ENCODE measurements at regions not wholly inside any gene's neighbourhood (a gene's known extent, or its start where the extent isn't known, plus 50 kb on each side); places are given as distances from the start of the nearest gene placed in this dataset.
A peak's percentile ranks its signal among the peaks of the same experiment; 100 is the strongest.
"Not testable (repeated sequence)": the region's sequence is repeated elsewhere in the genome, so short reads cannot be mapped to it uniquely, and the experiment has no call there.

DNA sequence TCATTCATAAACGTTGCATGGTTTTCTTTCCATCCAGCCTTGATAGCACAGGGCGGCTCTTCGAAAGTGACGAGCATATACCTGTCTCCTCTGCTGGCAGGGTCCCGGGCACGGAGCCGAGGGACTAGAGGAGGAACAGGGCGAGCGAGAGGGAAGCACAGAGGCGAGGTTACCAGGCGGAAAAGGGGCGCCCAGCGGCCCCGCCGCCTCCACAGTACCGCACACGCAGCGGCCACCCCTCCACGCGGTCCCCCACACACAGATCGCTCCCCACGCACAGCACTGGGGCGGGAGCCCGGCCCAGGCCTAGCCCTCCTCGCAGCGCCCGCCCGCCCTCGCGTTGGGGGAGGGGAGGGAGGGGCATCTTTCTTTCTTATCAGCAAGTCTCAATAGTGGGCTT lies 296.6 kb upstream of the DAB2 start:
- no peak for DNase-seq

DNA sequence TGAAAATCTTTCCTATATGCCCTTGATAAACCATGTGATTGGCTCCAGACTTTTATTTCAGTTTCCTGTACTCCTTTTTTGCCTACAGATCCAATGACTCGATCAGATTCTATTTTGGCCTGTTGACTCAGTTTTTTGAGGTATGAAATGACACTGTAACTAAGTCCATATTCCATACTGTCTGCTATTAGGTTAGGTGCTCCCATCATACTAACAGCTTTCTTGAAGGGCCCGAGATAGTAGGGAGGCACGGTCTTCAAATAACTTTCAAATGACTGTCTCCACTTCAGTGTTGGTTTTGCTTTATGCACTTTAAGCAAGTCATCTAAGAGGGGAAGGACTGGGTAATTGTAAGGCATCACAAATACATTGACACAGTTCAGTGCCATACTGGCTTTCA lies 295.4 kb upstream of the DAB2 start:
- DNase-seq, result no peak

DNA sequence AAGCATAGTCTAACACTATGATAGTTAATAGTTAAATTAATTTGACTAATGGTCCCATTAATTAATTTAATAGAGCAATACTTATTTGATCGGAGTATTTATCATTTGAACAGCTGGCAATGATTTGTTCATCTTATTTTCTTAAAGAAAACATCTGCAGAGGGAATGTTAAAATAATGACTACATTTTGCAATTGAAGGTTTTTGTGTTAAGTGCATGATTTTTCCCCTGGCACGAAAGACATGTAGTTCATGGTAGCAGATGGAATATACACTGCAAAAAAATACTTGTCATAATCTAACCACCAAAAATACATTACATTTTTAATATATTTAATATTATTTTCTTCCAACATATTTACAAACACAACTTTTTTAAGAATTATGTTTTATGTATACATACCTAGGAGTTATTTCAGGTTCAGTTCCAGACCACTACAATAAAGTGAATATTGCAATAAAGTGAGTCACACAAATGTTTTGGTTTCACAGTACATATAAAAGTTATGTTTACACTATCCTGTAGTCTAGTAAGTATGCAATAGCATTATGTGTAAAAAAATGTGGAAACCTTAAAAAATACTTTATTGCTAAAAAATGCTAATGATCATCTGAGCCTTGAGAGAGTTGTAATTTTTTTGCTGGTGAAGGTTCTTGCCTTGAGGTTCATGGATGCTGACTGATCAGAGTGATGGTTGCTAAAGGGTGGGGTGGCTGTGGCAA lies 292.6 kb upstream of the DAB2 start:
- no peak for DNase-seq

DNA sequence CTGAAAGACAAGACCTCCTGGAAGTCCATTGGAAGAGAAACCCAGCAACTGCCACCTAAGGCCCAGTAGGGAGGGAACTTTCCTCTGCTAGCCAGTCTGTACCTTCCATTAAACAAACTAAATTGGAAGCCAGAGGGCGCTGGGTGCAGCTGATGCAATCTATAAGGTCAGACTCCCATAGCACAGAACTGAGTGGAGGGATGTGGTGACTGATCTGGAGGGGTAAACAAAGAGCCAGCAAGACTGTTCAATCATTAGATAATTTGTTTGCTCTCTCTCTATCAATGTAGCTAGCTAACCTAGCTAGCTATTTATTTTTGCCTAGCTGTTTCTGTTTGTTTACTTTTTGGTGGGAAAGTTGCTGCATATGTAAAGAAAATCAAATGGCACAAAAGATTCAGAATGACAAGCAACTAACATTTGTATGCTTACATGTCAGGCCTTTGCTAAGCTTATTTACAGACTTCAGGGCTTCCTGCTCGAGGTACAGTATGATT lies 291.8 kb upstream of the DAB2 start:
- DNase-seq, result peak; percentile 66

DNA sequence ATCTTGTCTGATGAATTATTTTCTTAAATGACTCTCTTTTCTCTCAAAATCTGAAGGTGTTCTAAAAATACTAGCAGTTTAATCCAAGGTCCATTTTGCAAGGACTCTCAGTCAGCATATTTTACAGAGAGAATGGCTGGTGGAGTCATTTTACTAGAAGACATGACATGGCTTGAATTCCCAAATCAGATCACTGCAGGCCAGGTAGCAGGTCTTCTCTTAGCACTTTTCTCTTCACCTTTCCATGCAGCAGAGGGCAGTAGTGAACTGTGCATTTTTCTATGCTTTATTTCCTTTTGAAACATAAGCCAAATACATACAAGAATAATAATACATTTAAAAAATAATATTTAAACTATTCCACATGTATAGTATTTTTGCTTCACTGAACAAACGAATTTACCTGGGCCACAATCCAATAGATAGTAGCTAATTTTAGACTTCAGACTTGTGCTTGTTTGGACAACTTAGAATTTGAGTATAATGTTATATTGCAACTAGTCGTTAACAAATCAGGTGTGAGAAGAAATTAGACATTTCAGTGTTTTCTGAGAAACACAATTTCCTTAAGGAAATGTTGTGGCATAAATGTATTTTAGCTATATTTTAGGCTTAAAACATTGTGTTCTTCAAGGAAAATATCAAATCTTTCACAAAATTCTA lies 289.4 kb upstream of the DAB2 start:
- peak; percentile 53 for DNase-seq

DNA sequence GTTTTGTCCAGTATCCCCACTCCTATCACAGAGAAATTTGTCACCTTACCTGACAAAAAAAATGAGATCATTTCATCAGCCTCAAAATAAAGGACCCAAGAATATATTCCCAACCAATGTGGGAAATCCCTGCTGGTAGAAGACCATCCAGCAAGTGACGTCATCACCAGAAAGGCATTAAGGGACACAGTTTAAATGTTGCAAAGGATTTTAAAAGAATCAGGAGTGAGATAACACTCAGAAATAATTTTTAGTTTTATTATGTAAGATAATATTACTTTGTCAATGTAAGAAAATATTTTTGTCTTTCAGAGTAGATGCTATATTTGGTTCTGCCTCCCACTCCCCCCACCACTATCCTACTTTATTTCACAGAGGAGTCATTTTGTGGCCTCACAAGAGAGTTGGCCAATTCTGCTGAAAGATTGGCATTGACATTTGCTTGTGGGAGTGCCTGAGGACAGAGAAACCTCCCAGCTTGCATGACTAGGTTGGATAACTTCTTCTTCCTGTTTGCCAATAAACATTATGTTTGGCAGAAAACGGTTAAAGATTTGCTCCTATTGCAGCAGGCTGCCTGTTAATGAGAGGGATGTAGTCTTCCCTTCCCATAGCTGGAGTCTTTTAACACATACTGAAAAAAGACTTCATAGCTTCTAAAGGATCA lies 288.6 kb upstream of the DAB2 start:
- peak; percentile 85 for DNase-seq

DNA sequence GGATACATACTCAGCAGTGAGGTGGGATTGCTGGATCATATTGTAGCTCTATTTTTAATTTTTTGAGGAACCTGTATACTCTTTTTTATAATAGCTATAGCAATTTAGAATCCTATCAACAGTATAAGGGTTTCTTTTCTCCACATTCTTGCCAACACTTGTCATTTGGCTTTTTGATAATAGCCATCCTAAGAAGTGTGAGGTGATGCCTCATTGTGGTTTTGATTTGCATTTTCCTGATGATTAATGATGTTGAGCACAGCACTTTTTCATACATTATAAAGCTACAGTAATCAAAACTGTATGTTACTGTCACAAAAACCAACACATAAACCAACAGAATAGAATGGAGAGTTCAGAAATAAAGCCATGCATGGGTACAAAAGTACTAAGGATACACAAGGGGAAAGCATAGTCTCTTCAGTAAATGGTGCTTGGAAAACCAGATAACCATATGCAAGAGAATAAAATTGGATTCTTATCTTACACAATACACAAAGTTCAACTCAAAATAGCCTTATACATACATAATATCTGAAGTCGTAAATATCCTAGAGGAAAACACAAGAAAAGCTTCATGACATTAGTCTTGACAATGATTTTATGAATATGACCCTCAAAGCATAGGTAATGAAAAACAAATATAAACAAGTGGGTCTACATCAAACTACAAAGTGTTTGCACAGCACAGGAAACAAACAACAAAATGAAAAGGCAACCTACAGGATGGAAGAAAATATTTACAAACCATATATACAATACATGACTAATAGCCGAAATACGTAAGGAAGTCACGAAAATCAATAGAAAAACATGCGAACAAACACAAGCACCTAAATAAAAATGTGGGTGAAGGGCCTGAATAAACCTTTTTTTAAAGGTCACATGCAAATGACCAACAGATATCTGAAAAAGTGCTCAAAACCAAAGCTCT lies 287.8 kb upstream of the DAB2 start:
- DNase-seq, result no peak

DNA sequence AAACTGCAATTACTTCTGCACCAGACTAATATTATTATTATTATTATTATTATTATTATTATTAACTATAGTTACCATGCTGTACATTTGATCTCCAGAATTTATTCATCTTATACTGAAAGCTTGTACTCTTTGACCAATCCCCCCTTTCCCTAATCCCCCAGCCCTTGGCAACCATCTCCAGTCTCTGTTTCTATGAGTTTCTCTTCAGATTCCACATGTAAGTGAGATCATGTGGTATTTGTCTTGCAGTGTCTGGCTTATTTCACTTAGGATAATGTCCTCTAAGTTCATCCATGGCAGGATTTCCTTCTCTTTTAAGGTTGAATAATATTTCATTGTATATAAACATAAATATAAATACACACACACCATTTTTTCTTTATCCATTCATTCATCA lies 287.0 kb upstream of the DAB2 start:
- DNase-seq, result no peak

DNA sequence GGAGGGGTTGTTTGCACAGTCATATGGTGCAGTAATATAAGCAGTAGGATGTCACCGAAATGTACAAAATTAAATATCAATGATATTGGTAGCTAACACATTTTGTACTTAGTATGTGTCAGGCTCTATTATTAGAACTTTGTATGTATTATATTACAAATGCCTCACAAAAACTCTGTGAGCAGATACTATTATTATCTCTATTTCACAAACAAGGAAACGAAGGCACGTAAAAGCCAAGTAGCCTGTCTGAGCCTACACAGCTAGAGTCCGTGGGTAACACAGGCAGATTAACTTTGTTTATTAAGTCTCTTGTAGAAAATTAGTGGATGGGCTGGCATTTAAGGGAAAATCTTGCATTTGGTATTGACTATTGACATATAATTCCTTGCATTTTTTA lies 284.3 kb upstream of the DAB2 start:
- no peak for DNase-seq

DNA sequence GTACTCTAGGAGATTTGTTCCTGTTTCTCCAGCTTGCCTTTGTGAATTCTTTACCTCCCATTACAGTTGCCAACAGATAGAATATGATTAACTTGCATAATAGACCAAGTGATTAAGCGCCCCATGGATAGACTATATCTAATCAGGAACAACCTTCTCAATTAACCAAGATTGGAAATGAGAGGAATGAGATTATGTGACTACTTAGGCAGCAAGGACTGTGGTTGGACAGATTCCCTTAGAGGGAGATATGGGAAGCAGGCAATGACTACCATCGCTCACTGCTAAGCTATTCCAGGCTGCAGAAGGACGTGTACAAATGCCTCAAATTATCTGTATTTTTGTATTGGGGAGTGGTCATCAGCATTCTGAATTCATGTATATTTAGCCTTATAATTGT lies 278.1 kb upstream of the DAB2 start:
- DNase-seq, result no peak

DNA sequence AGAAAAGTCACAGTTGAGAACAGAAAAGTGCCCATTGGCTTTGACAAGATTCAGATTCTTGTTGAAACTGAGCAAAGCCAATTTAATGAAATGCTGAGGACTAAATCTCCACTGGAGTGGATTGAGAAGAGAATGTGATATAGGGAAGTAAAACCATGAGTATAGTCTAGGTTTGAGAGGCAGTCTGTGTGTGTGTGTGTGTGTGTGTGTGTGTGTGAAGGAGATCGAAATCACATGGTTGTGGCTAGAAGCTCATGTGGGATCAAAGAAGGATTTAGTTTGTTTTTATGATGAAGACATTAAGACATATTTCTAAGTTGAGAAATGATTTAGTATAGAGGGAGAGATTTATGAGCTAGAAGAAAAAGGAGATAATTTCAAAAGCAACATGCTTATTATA lies 275.7 kb upstream of the DAB2 start:
- peak; percentile 90 for DNase-seq

DNA sequence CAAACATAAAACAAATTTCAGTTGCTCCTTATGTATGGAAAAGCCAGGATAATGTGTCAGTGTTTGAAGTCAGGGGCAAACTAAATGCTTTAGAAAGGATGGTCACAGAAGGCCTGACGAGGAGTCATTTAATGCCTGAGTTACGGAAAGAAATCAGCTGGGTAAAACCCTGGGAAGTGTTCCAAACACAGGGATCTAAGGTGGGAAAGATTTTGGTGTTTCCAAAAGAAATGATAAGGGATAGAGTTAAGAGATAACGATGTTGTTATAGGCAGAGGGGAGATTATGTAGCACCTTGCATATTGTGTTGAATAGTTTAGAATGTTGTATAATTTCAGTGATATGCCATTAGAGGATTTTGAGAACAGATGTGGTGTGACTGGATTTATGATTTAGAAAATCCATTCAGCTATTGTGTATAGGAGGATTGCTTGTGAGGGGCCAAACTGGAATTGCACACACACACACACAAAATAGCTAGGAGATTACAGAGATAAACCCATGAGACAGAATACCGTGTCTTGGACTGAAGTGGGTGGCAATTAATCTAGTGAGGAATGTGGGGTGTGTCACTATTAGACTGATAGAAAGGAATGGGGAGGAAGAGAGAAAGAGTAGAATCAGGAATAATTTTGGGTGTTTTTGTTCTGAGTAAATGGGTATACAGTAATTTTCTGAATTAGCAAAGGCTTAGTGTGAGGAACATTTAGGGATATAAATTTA lies 274.2 kb upstream of the DAB2 start:
- DNase-seq, result no peak

DNA sequence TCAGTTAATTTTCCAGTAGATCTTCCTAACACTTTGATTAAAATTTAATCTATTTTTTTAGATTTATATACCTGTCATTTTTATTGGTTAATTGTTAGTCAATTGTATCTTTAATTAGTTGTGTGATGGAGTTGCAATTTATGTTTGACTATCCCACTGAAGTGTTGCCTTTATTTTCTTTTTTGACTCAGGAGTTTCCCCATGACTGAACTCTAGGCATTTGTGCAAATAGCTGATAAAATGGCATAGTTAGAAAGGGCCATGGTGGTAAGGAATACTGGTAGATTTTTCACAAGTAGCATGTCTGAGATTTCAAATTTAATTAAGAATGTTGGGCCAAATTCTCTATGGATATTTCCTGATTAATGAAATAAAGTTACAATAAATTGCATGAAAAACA lies 273.1 kb upstream of the DAB2 start:
- DNase-seq, result no peak

DNA sequence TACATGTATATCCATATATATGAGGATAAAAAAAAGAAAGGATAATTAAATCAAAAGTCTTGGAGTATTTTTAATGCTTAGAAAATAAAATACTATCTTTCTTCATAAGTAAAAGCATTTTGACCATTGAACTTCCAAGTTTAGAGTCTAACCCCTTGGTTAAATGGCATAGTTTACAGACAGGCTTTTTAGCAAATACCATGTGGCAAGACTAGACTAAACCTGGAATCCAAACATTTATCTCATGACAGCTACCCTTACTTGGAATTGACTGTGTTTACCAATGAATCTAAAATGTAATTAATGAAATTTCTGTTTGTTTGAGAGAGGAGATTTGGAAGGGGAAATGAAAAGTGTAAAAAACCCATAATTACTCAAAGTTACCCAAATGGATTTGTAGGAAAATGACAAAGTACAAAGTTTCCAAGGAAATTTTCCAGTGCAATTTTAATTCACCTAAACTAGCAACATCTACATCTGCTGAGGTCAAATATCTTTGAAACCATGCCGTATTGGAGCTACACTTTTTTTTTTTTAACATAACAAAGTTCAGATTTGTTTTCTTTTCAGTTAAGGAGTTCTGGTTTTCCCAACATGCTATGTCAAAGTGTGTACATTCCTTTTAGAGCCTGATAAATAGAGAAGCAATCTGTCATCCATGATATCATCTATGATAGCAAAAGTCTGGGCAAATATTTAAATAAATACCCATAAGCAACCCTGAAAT lies 272.1 kb upstream of the DAB2 start:
- no peak for DNase-seq

DNA sequence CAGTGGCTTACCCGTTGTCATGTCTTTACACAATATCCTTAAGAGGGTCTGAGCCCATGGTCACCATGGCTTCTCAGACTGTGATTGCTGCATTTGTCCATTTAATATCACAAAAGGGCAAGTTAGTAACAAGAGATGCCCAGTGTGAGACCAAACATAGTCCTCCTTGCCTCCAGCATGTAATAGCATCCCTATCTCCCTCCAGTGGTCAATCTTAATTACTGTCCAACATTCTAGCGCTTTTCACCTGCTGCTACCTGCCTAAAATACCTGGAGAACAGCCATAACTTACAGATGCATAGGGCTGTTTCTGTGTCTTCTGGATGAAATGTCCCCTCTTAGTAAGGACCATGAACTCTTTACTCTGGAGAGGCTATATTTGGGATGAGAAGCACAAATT lies 267.2 kb upstream of the DAB2 start:
- DNase-seq, result no peak

DNA sequence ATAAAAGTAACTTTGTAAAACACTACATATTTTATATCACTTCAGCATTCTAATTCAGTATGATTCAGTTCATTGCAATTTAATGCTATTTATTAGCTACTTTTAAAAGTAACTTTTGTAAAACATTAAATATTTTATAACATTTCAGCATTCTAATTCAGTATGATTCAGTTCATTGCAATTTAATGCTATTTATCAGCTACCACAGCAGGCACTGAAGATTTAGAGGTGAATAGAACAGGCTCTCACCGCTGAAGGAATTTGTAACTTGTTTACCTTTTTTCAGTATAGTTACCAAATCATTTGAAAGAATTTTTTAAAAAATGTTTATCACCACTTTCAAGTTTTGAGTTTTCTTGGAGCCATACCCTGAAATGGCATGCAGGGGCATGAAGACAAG lies 266.4 kb upstream of the DAB2 start:
- DNase-seq, result no peak

DNA sequence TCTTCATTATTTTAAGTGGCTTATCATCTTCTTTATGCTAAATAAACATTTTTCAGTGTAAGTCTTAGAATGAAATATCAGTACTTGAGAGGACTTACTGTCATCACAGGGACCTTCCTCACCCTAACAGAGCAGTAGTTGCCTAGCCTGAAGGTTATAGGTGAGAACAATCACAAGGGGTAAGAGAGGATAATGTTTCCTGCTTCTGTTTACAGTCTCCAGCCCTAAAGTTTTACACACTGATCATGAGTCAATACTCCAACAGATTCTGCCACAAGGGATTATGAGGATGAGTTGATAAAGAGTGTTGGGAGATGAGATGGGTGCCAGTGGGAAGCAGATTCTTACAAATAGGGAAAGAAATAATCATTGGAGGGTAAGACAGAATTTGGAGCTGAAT lies 265.1 kb upstream of the DAB2 start:
- no peak for DNase-seq

DNA sequence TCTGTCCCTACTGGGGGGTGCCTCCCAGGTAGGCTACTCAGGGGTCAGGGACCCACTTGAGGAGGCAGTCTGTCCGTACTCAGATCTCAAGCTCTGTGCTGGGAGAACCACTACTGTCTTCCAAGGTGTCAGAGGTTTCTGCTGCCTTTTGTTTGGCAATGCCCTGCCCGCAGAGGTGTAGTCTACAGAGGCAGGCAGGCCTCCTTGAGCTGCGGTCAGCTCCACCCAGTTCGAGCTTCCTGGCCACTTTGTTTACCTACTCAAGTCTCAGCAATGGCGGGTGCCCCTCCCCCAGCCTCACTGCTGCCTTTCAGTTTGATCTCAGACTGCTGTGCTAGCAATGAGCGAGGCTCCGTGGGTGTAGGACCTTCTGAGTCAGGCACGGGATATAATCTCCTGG lies 263.1 kb upstream of the DAB2 start:
- not testable (repeated sequence) for DNase-seq

DNA sequence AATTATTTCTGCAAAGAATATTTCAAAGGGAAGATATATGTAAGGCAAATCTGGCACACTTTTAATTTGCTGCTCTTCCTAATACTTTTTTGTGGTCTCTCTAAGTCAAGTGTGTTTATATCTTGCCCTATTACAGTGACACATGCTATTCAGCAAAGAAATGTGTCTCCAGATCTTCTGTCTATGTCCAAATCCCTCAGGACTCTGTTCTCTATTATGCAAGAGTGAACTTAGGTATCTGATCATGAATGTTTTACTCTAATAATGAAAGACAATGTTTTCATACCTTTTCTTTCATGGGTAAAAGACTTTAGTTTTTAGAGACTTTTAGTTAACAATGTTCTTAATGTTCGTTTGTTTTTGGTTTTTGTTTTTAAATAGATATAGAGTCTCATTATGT lies 255.4 kb upstream of the DAB2 start:
- no peak for DNase-seq

DNA sequence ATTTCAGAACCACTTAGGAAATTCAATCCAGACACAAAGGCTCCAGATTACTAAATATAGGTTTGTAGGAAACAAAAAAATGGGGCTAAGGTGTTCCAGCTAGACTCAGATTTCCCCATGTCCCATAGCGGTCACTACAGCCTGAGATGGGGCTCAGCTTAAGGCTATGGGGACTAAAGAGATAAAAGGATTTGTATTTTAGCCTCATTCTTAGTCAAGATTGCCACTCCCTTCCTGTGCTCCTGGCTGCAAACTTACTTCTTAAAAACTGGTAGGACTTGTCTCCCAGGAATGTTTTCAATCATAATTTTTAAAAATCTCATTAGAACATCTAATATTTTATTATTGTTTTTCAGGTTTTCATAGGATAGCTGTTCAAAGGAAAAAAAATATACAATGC lies 253.8 kb upstream of the DAB2 start:
- no peak for DNase-seq

DNA sequence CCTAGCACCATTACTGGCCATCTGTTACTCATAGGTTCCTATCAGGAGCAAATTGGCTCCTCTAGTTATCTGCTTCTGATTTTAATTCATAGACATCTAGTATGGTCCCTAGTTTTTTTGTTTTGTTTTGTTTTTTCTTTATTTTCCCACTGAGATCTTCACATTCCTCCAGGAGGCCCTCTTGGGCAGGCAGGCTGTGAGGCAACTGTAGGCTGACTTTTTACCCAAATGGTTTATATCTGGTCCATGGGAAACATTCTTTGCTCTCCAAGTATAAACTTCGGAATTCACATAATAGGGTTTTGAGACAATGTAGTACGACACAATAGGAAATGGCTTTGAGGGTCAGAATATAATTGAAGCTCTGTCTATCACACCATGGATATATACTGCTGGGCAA lies 250.9 kb upstream of the DAB2 start:
- no peak for DNase-seq
